Large intestine (tissue), 3 donors: ENCODE measurements at regions not wholly inside any gene's neighbourhood (a gene's known extent, or its start where the extent isn't known, plus 50 kb on each side); places are given as distances from the start of the nearest gene placed in this dataset.
A peak's percentile ranks its signal among the peaks of the same experiment; 100 is the strongest.

Experiments used
- DNase-seq, 2 donors: peaks; one replicate each; pipeline versions ENCODE4 v3.0.0 to v3.0.0-alpha.2; 2013
- H3K27ac ChIP-seq: one replicate; pipeline ENCODE4 v1.5.1; 2013; ENCODE audit warnings: low read length
- H3K27me3 ChIP-seq: 2 replicates; pipeline ENCODE4 v1.6.1; 2013; ENCODE audit warnings: low read length; ENCODE audit not compliant: control insufficient read depth, insufficient read depth
- H3K36me3 ChIP-seq: 2 replicates; pipeline ENCODE4 v1.6.1; 2013; ENCODE audit warnings: low read length; ENCODE audit not compliant: control insufficient read depth, insufficient read depth
- H3K4me1 ChIP-seq: one replicate; pipeline ENCODE4 v1.6.1; 2013; ENCODE audit warnings: low read length; ENCODE audit not compliant: control insufficient read depth, insufficient read depth
- H3K4me3 ChIP-seq: one replicate; pipeline ENCODE4 v1.5.1; 2013; ENCODE audit warnings: low read length
- H3K9me3 ChIP-seq: one replicate; pipeline ENCODE4 v1.6.1; 2013; ENCODE audit warnings: mild to moderate bottlenecking, low read depth, low read length, moderate library complexity; ENCODE audit not compliant: control insufficient read depth
- WGBS: methylation state at CpG from one replicate; pipeline ENCODE4 v1.1.5; 2013; ENCODE audit warnings: low lambda C conversion rate; ENCODE audit not compliant: insufficient coverage; 5-methylcytosine and 5-hydroxymethylcytosine counted together

DNA sequence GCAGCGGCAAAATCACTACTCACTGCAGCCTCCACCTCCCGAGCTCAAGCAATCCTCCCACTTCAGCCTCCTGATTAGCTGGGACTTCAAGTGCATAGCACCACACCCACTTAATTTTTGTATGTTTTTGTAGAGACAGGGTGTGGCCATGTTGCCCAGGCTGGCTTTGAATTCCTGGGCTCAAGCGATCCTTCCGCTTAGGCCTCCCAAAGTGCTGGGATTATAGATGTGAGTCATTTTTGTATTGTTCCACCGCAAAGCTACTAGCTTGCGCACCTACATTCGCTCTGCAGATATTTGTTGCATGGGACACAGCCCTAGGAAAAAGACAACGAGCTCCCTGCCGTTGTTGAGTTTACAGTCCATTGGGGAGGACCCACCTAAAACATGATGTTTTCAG, 173.5 kb upstream of the AGAP1 start:
- Histone ChIP-seq H3K9me3 (no peaks in the 10 kb centered on the region), H3K27me3 (peaks cover 17% of the 10 kb centered on the region), H3K4me1 (no peaks in the 10 kb centered on the region), H3K27ac (no peak overlapping the region), H3K36me3 (no peaks in the 10 kb centered on the region), H3K4me3 (no peak overlapping the region)
- no CpG with 5 or more reads among the region's 9 CpGs for WGBS
- DNase-seq, result no peak

DNA sequence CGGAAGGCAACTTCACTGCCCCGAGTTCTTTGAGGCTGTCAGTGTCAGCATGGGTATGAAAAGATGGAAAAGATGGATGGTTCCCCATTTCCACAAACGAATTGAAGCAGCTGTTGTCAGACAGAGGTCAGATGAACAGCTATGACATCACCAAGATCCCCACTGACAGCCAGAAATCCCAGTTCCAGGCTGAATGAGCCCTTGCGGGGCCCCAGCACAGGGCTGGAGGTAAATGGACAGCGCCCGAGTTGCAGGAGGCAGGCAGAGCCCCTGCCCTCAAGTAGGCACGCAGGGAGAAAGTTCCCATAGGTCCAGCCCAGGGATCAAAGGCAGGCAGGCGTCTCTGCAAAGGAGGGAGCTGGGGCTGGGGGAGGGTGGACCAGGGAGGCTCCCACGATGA, 169.5 kb upstream of the AGAP1 start:
- no peak overlapping the region for H3K27ac ChIP-seq
- H3K4me3 ChIP-seq, result no peak overlapping the region
- no peaks in the 10 kb centered on the region for H3K36me3 ChIP-seq
- no CpG with 5 or more reads among the region's 9 CpGs for WGBS
- peaks cover 22% of the 10 kb centered on the region for H3K27me3 ChIP-seq
- H3K4me1 ChIP-seq, result no peaks in the 10 kb centered on the region
- peak in 1 of 2 donors; percentile 17 for DNase-seq
- no peaks in the 10 kb centered on the region for H3K9me3 ChIP-seq

DNA sequence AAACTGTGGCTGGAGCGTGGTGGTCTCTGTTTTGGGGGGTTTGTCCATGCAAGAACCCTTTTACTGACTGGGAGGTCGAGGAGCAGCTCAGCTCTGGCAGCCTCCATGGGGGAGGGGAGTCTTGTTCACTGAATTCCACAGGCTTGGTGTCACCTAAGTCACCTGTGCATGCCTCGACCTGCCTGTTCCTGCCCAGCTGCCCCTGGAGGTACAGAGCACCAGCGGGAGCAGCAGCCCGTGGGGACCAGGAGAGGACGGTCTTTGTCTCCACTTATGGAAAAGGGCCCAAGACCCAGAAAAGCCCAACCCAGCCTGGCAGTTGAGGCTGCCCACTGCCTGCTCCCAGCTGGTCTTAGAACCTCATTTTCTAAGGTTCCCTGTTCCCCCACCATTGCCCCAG, 168.7 kb upstream of the AGAP1 start:
- Histone ChIP-seq H3K27me3 (peaks cover 22% of the 10 kb centered on the region), H3K36me3 (no peaks in the 10 kb centered on the region), H3K4me3 (no peak overlapping the region), H3K27ac (no peak overlapping the region), H3K9me3 (no peaks in the 10 kb centered on the region), H3K4me1 (no peaks in the 10 kb centered on the region)
- no peak for DNase-seq
- no CpG with 5 or more reads among the region's 6 CpGs for WGBS

DNA sequence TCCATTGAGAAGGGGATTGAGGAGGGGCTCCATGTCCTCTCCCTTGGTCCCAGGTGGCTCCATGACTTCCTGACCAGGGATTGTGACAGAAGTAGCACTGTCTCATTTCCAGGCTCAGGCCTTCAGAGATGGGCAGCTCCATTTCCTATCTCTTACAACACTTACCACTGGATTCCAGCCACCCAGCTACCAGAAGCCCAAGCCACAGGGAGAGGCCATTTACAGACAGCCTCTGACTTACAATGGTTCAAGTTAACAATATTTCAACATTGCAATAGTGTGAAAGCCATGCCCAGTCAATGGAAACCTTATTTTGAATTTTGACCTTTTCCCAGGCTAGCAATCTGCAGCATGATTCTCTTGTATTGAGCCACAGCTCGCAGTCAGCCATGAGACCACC, 164.9 kb upstream of the AGAP1 start:
- DNase-seq, result no peak
- WGBS, result no CpG with 5 or more reads among the region's 1 CpG

DNA sequence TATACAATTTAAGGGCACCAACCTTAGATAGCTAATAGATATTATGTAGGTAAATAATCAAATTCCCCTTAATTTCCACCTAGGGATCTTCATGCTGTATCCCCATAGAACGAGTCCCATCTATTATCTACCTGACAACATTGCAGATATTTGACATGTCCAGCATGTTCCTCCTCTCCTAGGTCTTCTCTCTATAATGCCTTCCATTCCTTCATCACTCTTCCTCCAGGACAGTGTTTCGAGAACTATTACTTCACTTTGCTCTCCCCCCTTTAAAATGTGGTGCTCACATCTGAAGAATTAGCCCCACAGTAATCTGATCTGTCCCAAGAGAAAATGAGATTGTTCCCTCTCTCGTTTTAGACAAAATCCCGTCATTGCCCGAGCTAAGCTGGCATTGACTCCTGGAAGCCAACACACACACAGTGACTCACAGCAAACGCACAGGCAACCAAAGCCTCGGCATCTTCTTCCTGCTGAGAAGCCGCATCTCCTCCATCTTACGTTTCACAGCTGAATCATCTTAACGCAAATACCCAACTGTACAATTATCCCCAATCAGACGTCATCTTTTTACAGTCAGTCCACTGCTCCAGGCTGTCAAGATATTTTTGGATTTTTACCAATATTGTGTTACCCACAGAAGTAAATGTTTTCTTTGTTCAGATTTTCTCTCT, 162.9 kb upstream of the AGAP1 start:
- Histone ChIP-seq H3K36me3 (no peaks in the 10 kb centered on the region), H3K4me1 (no peaks in the 10 kb centered on the region), H3K27ac (no peak overlapping the region), H3K9me3 (no peaks in the 10 kb centered on the region), H3K27me3 (peaks cover 8% of the 10 kb centered on the region), H3K4me3 (no peak overlapping the region)
- WGBS, result 92% methylated on average over 5 of the region's 11 CpGs
- DNase-seq, result no peak

More for the DNA sequence above, 164.9 kb upstream of the AGAP1 start:
- peaks cover 20% of the 10 kb centered on the region for H3K27me3 ChIP-seq
- H3K4me1 ChIP-seq, result no peaks in the 10 kb centered on the region
- H3K4me3 ChIP-seq, result no peak overlapping the region
- H3K36me3 ChIP-seq, result no peaks in the 10 kb centered on the region
- H3K27ac ChIP-seq, result no peak overlapping the region
- no peaks in the 10 kb centered on the region for H3K9me3 ChIP-seq

- 100% methylated on average over 1 of the region's 5 CpGs for WGBS
- no peaks in the 10 kb centered on the region for H3K9me3 ChIP-seq
- H3K4me3 ChIP-seq, result no peak overlapping the region
- H3K27me3 ChIP-seq, result peaks cover 11% of the 10 kb centered on the region
- H3K4me1 ChIP-seq, result no peaks in the 10 kb centered on the region
- no peak for DNase-seq
- H3K27ac ChIP-seq, result no peak overlapping the region
- H3K36me3 ChIP-seq, result no peaks in the 10 kb centered on the region
Observed at GRCh38 chr2:235332240-235332890, 161.5 kb upstream of the AGAP1 start.

GRCh38 chr2:235333076-235333475, 160.8 kb upstream of the AGAP1 start:
- peak in 1 of 2 donors; percentile 8 for DNase-seq
- no peaks in the 10 kb centered on the region for H3K36me3 ChIP-seq
- peaks cover 13% of the 10 kb centered on the region for H3K27me3 ChIP-seq
- H3K4me1 ChIP-seq, result no peaks in the 10 kb centered on the region
- H3K9me3 ChIP-seq, result no peaks in the 10 kb centered on the region
- H3K4me3 ChIP-seq, result no peak overlapping the region
- no peak overlapping the region for H3K27ac ChIP-seq
- WGBS, result 80% methylated on average over 1 of the region's 5 CpGs

GRCh38 chr2:235334179-235334578, 159.7 kb upstream of the AGAP1 start:
- Histone ChIP-seq H3K36me3 (no peaks in the 10 kb centered on the region), H3K9me3 (no peaks in the 10 kb centered on the region), H3K4me3 (no peak overlapping the region), H3K4me1 (no peaks in the 10 kb centered on the region), H3K27me3 (peaks cover 13% of the 10 kb centered on the region), H3K27ac (no peak overlapping the region)
- DNase-seq, result no peak
- WGBS, result no CpG with 5 or more reads among the region's 4 CpGs

DNA sequence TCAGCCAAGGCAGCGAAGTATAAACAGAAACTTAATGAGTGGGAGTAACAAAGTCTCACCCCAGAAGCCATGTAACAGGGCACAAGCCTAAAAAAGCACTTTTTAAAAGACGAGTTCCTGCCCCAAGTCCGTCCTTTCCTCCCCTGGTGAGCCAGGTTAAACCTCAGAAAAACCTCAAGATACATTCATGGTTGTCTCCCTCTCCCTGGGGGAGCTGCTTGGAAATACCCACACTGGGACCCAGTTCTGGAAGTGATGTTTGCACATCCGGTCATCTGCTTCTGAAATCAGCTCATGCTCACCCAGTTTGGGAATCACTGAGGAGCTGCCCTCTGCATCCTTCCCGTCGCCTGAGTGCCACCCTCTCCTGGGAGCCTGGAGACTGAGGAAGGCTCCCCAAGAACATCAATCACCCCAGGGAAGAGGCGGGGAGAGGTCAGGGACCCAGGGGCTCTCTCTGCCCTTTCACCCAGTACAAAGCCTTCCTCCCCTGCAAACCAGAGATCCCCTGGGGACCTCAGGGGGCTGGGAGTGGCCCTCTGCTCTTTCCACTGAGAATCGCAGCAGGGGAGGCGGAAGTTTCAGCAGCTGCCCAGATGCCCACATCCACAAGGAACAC, 150.6 kb upstream of the AGAP1 start:
- no peaks in the 10 kb centered on the region for H3K27me3 ChIP-seq
- DNase-seq, result no peak
- no peaks in the 10 kb centered on the region for H3K4me1 ChIP-seq
- peaks cover 8% of the 10 kb centered on the region for H3K9me3 ChIP-seq
- no peak overlapping the region for H3K4me3 ChIP-seq
- WGBS, result no CpG with 5 or more reads among the region's 9 CpGs
- no peak overlapping the region for H3K27ac ChIP-seq
- no peaks in the 10 kb centered on the region for H3K36me3 ChIP-seq

GRCh38 chr2:235343869-235344268, 150.0 kb upstream of the AGAP1 start:
- H3K9me3 ChIP-seq, result peaks cover 8% of the 10 kb centered on the region
- DNase-seq, result no peak
- H3K4me3 ChIP-seq, result no peak overlapping the region
- H3K4me1 ChIP-seq, result no peaks in the 10 kb centered on the region
- no peaks in the 10 kb centered on the region for H3K27me3 ChIP-seq
- no peak overlapping the region for H3K27ac ChIP-seq
- no peaks in the 10 kb centered on the region for H3K36me3 ChIP-seq
- no CpG with 5 or more reads among the region's 10 CpGs for WGBS
